ENCODE measurements at regions not wholly inside any gene's neighbourhood (a gene's known extent, or its start where the extent isn't known, plus 50 kb on each side); places are given as distances from the start of the nearest gene placed in this dataset.

DNA sequence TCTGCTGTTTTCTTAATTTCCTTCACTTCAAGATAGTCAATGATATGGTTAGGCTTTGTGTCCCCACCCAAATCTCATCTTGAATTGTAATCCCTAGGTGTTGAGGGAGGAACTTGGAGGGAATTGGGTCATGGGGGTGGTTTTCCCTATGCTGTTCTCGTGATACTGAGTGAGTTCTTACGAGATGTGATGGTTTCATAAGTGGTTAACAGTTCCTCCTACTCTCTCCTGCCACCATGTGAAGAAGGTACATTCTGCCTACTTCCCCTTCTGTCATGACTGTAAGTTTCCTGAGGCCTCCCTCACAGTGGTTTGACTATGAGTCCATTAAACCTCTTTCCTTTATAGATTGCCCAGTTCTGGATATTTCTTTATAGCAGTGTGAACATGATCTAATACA lies 74.0 kb upstream of the SAMSN1 start:
- no peaks in the 10 kb centered on the region for H3K27me3 Mint-ChIP-seq (ENCODE audit: insufficient read depth, unreplicated experiment)
- no peak overlapping the region for H3K4me3 Mint-ChIP-seq (ENCODE audit: unreplicated experiment)
- H3K4me1 ChIP-seq: no peaks in the 10 kb centered on the region
- no peak overlapping the region for H3K27ac Mint-ChIP-seq (ENCODE audit: unreplicated experiment)
- no peaks in the 10 kb centered on the region for H3K36me3 ChIP-seq (ENCODE audit: control insufficient read depth, insufficient read depth, low read length)
- no peaks in the 10 kb centered on the region for H3K27me3 ChIP-seq (replicated peaks; ENCODE audit: control insufficient read depth, insufficient read depth, low read length)
- BruUV-seq (replicated peaks): no TSS peak
- ChIA-PET POLR2A (no interaction called here), CTCF (no interaction called here)
- TF ChIP-seq, protein P1, sequence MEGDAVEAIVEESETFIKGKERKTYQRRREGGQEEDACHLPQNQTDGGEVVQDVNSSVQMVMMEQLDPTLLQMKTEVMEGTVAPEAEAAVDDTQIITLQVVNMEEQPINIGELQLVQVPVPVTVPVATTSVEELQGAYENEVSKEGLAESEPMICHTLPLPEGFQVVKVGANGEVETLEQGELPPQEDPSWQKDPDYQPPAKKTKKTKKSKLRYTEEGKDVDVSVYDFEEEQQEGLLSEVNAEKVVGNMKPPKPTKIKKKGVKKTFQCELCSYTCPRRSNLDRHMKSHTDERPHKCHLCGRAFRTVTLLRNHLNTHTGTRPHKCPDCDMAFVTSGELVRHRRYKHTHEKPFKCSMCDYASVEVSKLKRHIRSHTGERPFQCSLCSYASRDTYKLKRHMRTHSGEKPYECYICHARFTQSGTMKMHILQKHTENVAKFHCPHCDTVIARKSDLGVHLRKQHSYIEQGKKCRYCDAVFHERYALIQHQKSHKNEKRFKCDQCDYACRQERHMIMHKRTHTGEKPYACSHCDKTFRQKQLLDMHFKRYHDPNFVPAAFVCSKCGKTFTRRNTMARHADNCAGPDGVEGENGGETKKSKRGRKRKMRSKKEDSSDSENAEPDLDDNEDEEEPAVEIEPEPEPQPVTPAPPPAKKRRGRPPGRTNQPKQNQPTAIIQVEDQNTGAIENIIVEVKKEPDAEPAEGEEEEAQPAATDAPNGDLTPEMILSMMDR (IDR thresholded peaks at IDR 0.05; ENCODE audit: insufficient read depth in 1 of 2, low read depth in 1 of 2, low read length in 1 of 2, severe bottlenecking in 1 of 2, unreplicated experiment in 1 of 2): no peak
- H3K4me1 Mint-ChIP-seq (ENCODE audit: low read depth, unreplicated experiment): no peaks in the 10 kb centered on the region
- H3K4me3 ChIP-seq (ENCODE audit: low read depth, low read length): no peak overlapping the region
- no peaks in the 10 kb centered on the region for H3K9me3 Mint-ChIP-seq (ENCODE audit: unreplicated experiment)
- no peaks in the 10 kb centered on the region for H3K9me3 ChIP-seq
- intact Hi-C loops (cut with micrococcal nuclease; ENCODE audit: unreplicated experiment): no loop called here
- no peak for DNase-seq
- no peaks in the 10 kb centered on the region for H3K36me3 Mint-ChIP-seq (ENCODE audit: insufficient read depth, unreplicated experiment)

DNA sequence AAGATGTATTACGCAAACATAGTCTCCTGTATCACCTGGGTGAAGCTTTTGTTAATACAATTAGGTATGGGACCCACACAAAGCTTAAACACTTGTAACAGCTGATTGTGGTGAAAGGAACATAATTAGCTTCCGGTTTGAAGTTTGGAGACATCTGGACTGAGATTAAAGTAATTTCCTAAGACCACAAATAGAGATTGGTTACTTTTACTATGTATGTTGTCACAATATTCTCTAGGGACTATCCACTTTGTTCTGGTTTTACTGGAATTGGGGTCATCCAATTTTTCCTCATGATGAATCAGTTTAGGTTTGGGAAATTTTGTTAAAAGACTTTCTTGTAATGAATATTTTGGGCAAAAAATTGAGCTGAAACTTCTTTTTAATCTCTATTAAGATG lies 71.8 kb upstream of the SAMSN1 start:
- CTCF ChIA-PET: no interaction called here
- Histone ChIP-seq H3K9me3 (no peaks in the 10 kb centered on the region), H3K36me3 (ENCODE audit: control insufficient read depth, insufficient read depth, low read length) (no peaks in the 10 kb centered on the region), H3K27me3 (replicated peaks; ENCODE audit: control insufficient read depth, insufficient read depth, low read length) (no peaks in the 10 kb centered on the region), H3K4me1 (no peaks in the 10 kb centered on the region), H3K4me3 (ENCODE audit: low read depth, low read length) (no peak overlapping the region)
- TF ChIP-seq, protein P1 (IDR thresholded peaks at IDR 0.05; ENCODE audit: insufficient read depth in 1 of 2, low read depth in 1 of 2, low read length in 1 of 2, severe bottlenecking in 1 of 2, unreplicated experiment in 1 of 2): no peak
- Mint-ChIP-seq H3K4me1 (ENCODE audit: low read depth, unreplicated experiment) (no peaks in the 10 kb centered on the region), H3K4me3 (ENCODE audit: unreplicated experiment) (no peak overlapping the region), H3K9me3 (ENCODE audit: unreplicated experiment) (no peaks in the 10 kb centered on the region), H3K27ac (ENCODE audit: unreplicated experiment) (no peak overlapping the region), H3K27me3 (ENCODE audit: insufficient read depth, unreplicated experiment) (no peaks in the 10 kb centered on the region), H3K36me3 (ENCODE audit: insufficient read depth, unreplicated experiment) (no peaks in the 10 kb centered on the region)
- intact Hi-C loops (cut with micrococcal nuclease; ENCODE audit: unreplicated experiment): no loop called here
- BruUV-seq (replicated peaks): no TSS peak
- POLR2A ChIA-PET: no interaction called here
- DNase-seq: no peak

DNA sequence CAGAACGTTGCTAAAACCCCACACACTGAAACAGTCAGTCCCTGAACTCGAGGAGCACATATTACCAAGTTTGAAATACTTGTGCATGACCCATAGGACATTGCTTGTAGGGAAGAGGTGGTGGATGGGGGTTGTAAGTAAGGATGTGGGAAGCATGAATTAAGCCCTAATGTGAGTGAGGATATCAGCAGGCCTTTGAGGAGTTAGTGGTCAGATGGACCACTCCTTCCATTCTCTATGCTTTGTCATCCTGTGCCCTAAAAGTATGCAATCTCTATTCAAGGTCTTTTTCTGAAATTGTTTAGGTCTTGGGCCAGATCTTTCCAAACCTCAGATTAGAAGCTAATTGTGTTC lies 70.9 kb upstream of the SAMSN1 start:
- H3K9me3 Mint-ChIP-seq (ENCODE audit: unreplicated experiment): no peaks in the 10 kb centered on the region

More for the DNA sequence above, 70.9 kb upstream of the SAMSN1 start:
- ChIA-PET CTCF (no interaction called here), POLR2A (no interaction called here)
- intact Hi-C loops (cut with micrococcal nuclease; ENCODE audit: unreplicated experiment): no loop called here
- Mint-ChIP-seq H3K4me1 (ENCODE audit: low read depth, unreplicated experiment) (no peaks in the 10 kb centered on the region), H3K36me3 (ENCODE audit: insufficient read depth, unreplicated experiment) (no peaks in the 10 kb centered on the region), H3K4me3 (ENCODE audit: unreplicated experiment) (no peak overlapping the region), H3K27ac (ENCODE audit: unreplicated experiment) (no peak overlapping the region), H3K27me3 (ENCODE audit: insufficient read depth, unreplicated experiment) (no peaks in the 10 kb centered on the region)
- Histone ChIP-seq H3K27me3 (replicated peaks; ENCODE audit: control insufficient read depth, insufficient read depth, low read length) (no peaks in the 10 kb centered on the region), H3K4me3 (ENCODE audit: low read depth, low read length) (no peak overlapping the region), H3K36me3 (ENCODE audit: control insufficient read depth, insufficient read depth, low read length) (no peaks in the 10 kb centered on the region), H3K9me3 (no peaks in the 10 kb centered on the region), H3K4me1 (no peaks in the 10 kb centered on the region)
- no peak for DNase-seq
- no TSS peak for BruUV-seq (replicated peaks)
- TF ChIP-seq, protein P1 (IDR thresholded peaks at IDR 0.05; ENCODE audit: insufficient read depth in 1 of 2, low read depth in 1 of 2, low read length in 1 of 2, severe bottlenecking in 1 of 2, unreplicated experiment in 1 of 2): no peak

Data from Caco-2 (cell line).